Breast epithelium (tissue), 3 donors: ENCODE measurements at regions not wholly inside any gene's neighbourhood (a gene's known extent, or its start where the extent isn't known, plus 50 kb on each side); places are given as distances from the start of the nearest gene placed in this dataset.

Source experiments
- POLR2AphosphoS5 ChIP-seq, 3 donors: sonication (generic); formaldehyde crosslinking; IDR thresholded peaks; one replicate each; pipeline ENCODE4 v1.6.1; 2017; ENCODE audit warnings: antibody characterized with exemption in 3 of 3
- TF ChIP-seq, protein P1 (sequence below), 3 donors: fragments of 450-650 bp; IDR thresholded peaks; one replicate each; pipeline ENCODE4 v1.5.1; 2016 to 2017; ENCODE audit warnings: antibody characterized with exemption in 3 of 3, mild to moderate bottlenecking in 3 of 3, moderate library complexity in 3 of 3

DNA sequence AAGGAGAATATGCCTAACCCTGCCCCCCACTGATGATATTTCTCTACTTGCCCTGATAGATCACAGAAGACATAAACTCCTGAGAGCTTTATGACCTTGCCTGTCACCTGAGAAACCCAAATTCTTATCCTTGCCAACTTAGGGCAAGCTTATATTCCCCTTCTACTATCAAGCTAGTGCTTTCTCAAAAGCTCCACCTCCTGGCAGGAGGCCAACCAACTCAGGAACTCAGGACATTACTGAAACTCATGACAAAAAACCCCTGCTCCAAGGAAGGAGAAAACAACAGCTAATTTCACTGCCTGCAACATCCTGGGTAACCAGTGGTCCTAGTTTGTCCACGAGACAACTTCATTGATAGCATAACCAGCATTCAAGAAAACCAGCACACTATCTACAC is 60.9 kb upstream of the FSCB start:
- TF ChIP-seq, protein P1, sequence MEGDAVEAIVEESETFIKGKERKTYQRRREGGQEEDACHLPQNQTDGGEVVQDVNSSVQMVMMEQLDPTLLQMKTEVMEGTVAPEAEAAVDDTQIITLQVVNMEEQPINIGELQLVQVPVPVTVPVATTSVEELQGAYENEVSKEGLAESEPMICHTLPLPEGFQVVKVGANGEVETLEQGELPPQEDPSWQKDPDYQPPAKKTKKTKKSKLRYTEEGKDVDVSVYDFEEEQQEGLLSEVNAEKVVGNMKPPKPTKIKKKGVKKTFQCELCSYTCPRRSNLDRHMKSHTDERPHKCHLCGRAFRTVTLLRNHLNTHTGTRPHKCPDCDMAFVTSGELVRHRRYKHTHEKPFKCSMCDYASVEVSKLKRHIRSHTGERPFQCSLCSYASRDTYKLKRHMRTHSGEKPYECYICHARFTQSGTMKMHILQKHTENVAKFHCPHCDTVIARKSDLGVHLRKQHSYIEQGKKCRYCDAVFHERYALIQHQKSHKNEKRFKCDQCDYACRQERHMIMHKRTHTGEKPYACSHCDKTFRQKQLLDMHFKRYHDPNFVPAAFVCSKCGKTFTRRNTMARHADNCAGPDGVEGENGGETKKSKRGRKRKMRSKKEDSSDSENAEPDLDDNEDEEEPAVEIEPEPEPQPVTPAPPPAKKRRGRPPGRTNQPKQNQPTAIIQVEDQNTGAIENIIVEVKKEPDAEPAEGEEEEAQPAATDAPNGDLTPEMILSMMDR (IDR thresholded peaks at IDR 0.05): no peak
- TF ChIP-seq POLR2AphosphoS5 (IDR thresholded peaks at IDR 0.05): no peak
